K562 (cell line): ENCODE measurements at regions not wholly inside any gene's neighbourhood (a gene's known extent, or its start where the extent isn't known, plus 50 kb on each side); places are given as distances from the start of the nearest gene placed in this dataset.

Source experiments
- FOXK2 ChIP-seq, 2 experiments: fragments of 450-650 bp; IDR thresholded peaks in 1 of 2; conservative IDR thresholded peaks in 1 of 2; 2 replicates each; pipeline ENCODE4 v1.6.1; 2016; ENCODE audit warnings: low read depth in 2 of 2, mild to moderate bottlenecking in 1 of 2
- TF ChIP-seq, protein P1 (sequence below): fragments of 250-450 bp; sonication (Bioruptor Pico); IDR thresholded peaks from 2 replicates; pipeline ENCODE4 v1.8.0; 2022; ENCODE audit warnings: moderate library complexity, mild to moderate bottlenecking, inconsistent platforms

DNA sequence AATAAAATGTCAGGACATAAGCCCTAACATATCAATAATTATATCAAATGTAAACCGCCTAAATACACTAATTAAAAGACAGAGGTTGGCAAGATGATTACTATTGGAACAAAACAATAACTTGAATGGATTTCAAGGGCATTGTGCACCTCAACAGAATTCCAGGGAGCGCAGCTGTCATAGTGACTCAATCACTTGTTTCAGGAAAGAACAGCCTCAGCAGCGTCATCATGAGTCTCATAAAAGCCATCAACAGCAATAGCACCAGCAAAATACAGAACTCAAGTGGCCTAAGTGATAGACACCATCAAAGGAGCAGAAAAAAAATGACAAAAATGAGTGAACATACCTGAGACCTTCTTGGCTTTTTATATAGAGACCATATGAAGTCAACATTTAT, 632.7 kb upstream of the NR5A2 start:
- TF ChIP-seq, protein P1, sequence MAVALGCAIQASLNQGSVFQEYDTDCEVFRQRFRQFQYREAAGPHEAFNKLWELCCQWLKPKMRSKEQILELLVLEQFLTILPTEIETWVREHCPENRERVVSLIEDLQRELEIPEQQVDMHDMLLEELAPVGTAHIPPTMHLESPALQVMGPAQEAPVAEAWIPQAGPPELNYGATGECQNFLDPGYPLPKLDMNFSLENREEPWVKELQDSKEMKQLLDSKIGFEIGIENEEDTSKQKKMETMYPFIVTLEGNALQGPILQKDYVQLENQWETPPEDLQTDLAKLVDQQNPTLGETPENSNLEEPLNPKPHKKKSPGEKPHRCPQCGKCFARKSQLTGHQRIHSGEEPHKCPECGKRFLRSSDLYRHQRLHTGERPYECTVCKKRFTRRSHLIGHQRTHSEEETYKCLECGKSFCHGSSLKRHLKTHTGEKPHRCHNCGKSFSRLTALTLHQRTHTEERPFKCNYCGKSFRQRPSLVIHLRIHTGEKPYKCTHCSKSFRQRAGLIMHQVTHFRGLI (CRISPR knock-in tag): no peak
- no peak for TF ChIP-seq FOXK2 (conservative IDR thresholded peaks at IDR 0.05 in 1 of 2, IDR thresholded peaks at IDR 0.05 in 1 of 2; ENCODE audit: low read depth in 2 of 2)
